ENCODE measurements at regions not wholly inside any gene's neighbourhood (a gene's known extent, or its start where the extent isn't known, plus 50 kb on each side); places are given as distances from the start of the nearest gene placed in this dataset.

- Histone ChIP-seq H3K9ac (ENCODE audit: low read length) (no peak overlapping the region), H3K27ac (ENCODE audit: low read length) (no peak overlapping the region), H3F3A (ENCODE audit: low read length, unreplicated experiment) (no peaks in the 10 kb centered on the region), H3K36me3 (ENCODE audit: low read depth, low read length) (no peaks in the 10 kb centered on the region), H3K4me1 (ENCODE audit: insufficient read depth, low read length) (no peaks in the 10 kb centered on the region), H2AFZ (ENCODE audit: low read length) (no peak overlapping the region), H3K4me2 (ENCODE audit: low read length) (no peak overlapping the region), H4K20me1 (ENCODE audit: low read length) (no peaks in the 10 kb centered on the region), H3K27me3 (ENCODE audit: low read length) (no peaks in the 10 kb centered on the region), H3K9me3 (ENCODE audit: low read length) (no peaks in the 10 kb centered on the region), H3K9me2 (replicated peaks; ENCODE audit: low read length) (no peaks in the 10 kb centered on the region), H3K79me2 (ENCODE audit: low read length) (no peaks in the 10 kb centered on the region), H3K4me3 (ENCODE audit: low read length) (no peak overlapping the region)
- DNase-seq, result no peak
- intact Hi-C loops (cut with micrococcal nuclease), result no loop called here
- ChIA-PET POLR2A (ENCODE audit: unreplicated experiment) (no interaction called here), CTCF (no interaction called here)
- no peak for ATAC-seq
- BruUV-seq (replicated peaks), result no TSS peak
- TF ChIP-seq CTCF (conservative IDR thresholded peaks at IDR 0.05; ENCODE audit: low read depth, low read length) (no peak), EZH2 (IDR thresholded peaks at IDR 0.05; ENCODE audit: low read length, unreplicated experiment) (no peak), EZH2phosphoT487 (IDR thresholded peaks at IDR 0.05; ENCODE audit: borderline replicate concordance, low read length) (no peak)
Measured at GRCh38 chr10:124343351-124344265, 75.1 kb downstream of the OAT start.

DNA sequence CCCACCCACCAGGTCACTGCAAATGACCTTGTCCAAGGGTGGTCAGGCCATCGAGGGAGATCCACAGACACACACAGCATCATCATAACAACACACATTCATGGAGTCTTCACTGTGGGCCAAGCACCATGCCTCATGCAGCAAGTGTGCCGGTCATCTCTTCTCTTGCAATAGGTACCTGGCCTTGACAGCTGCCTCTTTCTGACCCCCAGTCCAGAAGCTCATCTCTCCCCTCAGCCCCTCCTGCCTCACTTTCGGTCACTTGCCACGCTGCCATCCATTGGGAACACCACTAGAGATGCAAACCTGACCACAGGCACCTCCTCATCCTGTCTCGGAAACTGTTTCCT is 75.9 kb downstream of the OAT start:
- intact Hi-C loops (cut with micrococcal nuclease), result no loop called here
- Histone ChIP-seq H3K9ac (ENCODE audit: low read length) (no peak overlapping the region), H3K36me3 (ENCODE audit: low read depth, low read length) (no peaks in the 10 kb centered on the region), H3K27ac (ENCODE audit: low read length) (no peak overlapping the region), H3F3A (ENCODE audit: low read length, unreplicated experiment) (no peaks in the 10 kb centered on the region), H3K79me2 (ENCODE audit: low read length) (no peaks in the 10 kb centered on the region), H3K4me1 (ENCODE audit: insufficient read depth, low read length) (no peaks in the 10 kb centered on the region), H4K20me1 (ENCODE audit: low read length) (no peaks in the 10 kb centered on the region), H2AFZ (ENCODE audit: low read length) (no peak overlapping the region), H3K9me3 (ENCODE audit: low read length) (no peaks in the 10 kb centered on the region), H3K27me3 (ENCODE audit: low read length) (no peaks in the 10 kb centered on the region), H3K4me3 (ENCODE audit: low read length) (no peak overlapping the region), H3K4me2 (ENCODE audit: low read length) (no peak overlapping the region), H3K9me2 (replicated peaks; ENCODE audit: low read length) (no peaks in the 10 kb centered on the region)
- ChIA-PET POLR2A (ENCODE audit: unreplicated experiment) (no interaction called here), CTCF (no interaction called here)
- BruUV-seq (replicated peaks), result no TSS peak
- no peak for DNase-seq
- ATAC-seq, result no peak
- no peak for TF ChIP-seq CTCF (conservative IDR thresholded peaks at IDR 0.05; ENCODE audit: low read depth, low read length)
- no peak for TF ChIP-seq EZH2phosphoT487 (IDR thresholded peaks at IDR 0.05; ENCODE audit: borderline replicate concordance, low read length)
- no peak for TF ChIP-seq EZH2 (IDR thresholded peaks at IDR 0.05; ENCODE audit: low read length, unreplicated experiment)

DNA sequence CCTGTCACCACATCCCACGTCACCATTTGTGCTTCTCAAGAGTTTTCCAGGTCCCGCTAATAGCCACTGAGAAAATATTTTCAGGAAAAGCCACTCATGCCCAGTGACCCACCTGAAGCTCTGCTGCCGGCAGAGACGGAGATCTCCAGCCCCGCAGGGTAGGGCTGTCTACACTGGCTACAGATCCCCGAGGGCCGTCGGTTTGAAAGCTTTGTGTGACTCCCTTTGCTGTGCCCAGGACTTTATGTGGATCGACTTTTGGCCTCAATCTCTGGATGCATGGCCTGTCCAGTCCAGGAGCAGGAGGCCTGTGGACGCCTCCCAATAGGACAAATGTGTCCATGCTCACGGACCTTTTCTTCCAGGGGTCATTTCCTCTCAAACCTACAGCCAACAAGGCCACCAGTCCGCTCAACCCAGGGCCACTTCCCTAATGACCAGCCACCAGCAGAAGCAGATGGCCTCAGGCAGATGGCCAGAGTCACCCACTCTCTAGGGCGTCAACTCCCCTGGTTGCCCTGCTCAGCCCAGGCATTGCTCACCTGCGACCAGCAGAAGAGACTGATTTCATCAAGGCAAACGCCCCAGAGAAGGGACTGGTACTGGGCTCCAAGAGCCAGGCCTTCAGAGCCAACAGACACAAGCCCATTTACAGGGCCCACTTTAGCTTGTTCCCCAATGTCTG is 76.4 kb downstream of the OAT start:
- Histone ChIP-seq H4K20me1 (ENCODE audit: low read length) (no peaks in the 10 kb centered on the region), H3K4me1 (ENCODE audit: insufficient read depth, low read length) (no peaks in the 10 kb centered on the region), H3K4me3 (ENCODE audit: low read length) (no peak overlapping the region), H3K36me3 (ENCODE audit: low read depth, low read length) (no peaks in the 10 kb centered on the region), H3K79me2 (ENCODE audit: low read length) (no peaks in the 10 kb centered on the region), H3K9ac (ENCODE audit: low read length) (no peak overlapping the region), H3K4me2 (ENCODE audit: low read length) (no peak overlapping the region), H3K27me3 (ENCODE audit: low read length) (no peaks in the 10 kb centered on the region), H2AFZ (ENCODE audit: low read length) (no peak overlapping the region), H3K9me3 (ENCODE audit: low read length) (no peaks in the 10 kb centered on the region), H3K27ac (ENCODE audit: low read length) (no peak overlapping the region), H3K9me2 (replicated peaks; ENCODE audit: low read length) (no peaks in the 10 kb centered on the region), H3F3A (ENCODE audit: low read length, unreplicated experiment) (no peaks in the 10 kb centered on the region)
- DNase-seq, result no peak
- no peak for ATAC-seq
- TF ChIP-seq EZH2phosphoT487 (IDR thresholded peaks at IDR 0.05; ENCODE audit: borderline replicate concordance, low read length) (no peak), CTCF (conservative IDR thresholded peaks at IDR 0.05; ENCODE audit: low read depth, low read length) (no peak), EZH2 (IDR thresholded peaks at IDR 0.05; ENCODE audit: low read length, unreplicated experiment) (no peak)
- intact Hi-C loops (cut with micrococcal nuclease), result no loop called here
- no TSS peak for BruUV-seq (replicated peaks)
- POLR2A ChIA-PET (ENCODE audit: unreplicated experiment), result no interaction called here
- CTCF ChIA-PET, result no interaction called here
